H9 (cell line): ENCODE measurements at regions not wholly inside any gene's neighbourhood (a gene's known extent, or its start where the extent isn't known, plus 50 kb on each side); places are given as distances from the start of the nearest gene placed in this dataset.

ENCODE experiments used
- DNase-seq: peaks from one replicate; pipeline ENCODE4 v3.0.0-alpha.2; 2017
- H2AFZ ChIP-seq: one replicate; pipeline ENCODE4 v1.6.1; 2013; ENCODE audit warnings: mild to moderate bottlenecking, low read length, control low read depth, moderate library complexity
- H2AK5ac ChIP-seq: 2 replicates; pipeline ENCODE4 v1.6.1; 2013; ENCODE audit warnings: low read length, control low read depth, mixed read lengths; ENCODE audit not compliant: insufficient read length
- H2BK120ac ChIP-seq: one replicate; pipeline ENCODE4 v1.6.1; 2013; ENCODE audit warnings: low read depth, mild to moderate bottlenecking, low read length, control low read depth, inconsistent platforms; ENCODE audit not compliant: poor library complexity, severe bottlenecking
- H2BK12ac ChIP-seq: 2 replicates; pipeline ENCODE4 v1.6.1; 2013; ENCODE audit warnings: low read length, control low read depth, mixed read lengths, low read depth; ENCODE audit not compliant: insufficient read length
- H2BK15ac ChIP-seq: 2 replicates; pipeline ENCODE4 v1.6.1; 2013; ENCODE audit warnings: low read depth, low read length, control low read depth
- H2BK20ac ChIP-seq: one replicate; pipeline ENCODE4 v1.6.1; 2013; ENCODE audit warnings: low read depth, mild to moderate bottlenecking, low read length, control low read depth, inconsistent platforms; ENCODE audit not compliant: poor library complexity, severe bottlenecking
- H2BK5ac ChIP-seq: 2 replicates; pipeline ENCODE4 v1.6.1; 2013; ENCODE audit warnings: low read length, control low read depth, mixed read lengths; ENCODE audit not compliant: insufficient read length
- H3K14ac ChIP-seq: 2 replicates; pipeline ENCODE4 v1.6.1; 2013; ENCODE audit warnings: low read length, control low read depth; ENCODE audit not compliant: insufficient read depth
- H3K18ac ChIP-seq: 2 replicates; pipeline ENCODE4 v1.6.1; 2013; ENCODE audit warnings: low read depth, mild to moderate bottlenecking, mixed read lengths, low read length, control low read depth; ENCODE audit not compliant: insufficient read length
- H3K23ac ChIP-seq: 2 replicates; pipeline ENCODE4 v1.6.1; 2013; ENCODE audit warnings: low read length, control low read depth, mixed read lengths, low read depth; ENCODE audit not compliant: insufficient read length
- H3K23me2 ChIP-seq: 2 replicates; pipeline ENCODE4 v1.6.1; 2013; ENCODE audit warnings: low read depth, mild to moderate bottlenecking, mixed read lengths, low read length, control low read depth; ENCODE audit not compliant: insufficient read length, poor library complexity, severe bottlenecking
- H3K27ac ChIP-seq: 2 replicates; pipeline ENCODE4 v1.5.1; 2013; ENCODE audit warnings: low read length, control low read depth, mixed read lengths, low read depth; ENCODE audit not compliant: insufficient read length
- H3K27me3 ChIP-seq: 2 replicates; pipeline ENCODE4 v1.6.1; 2013; ENCODE audit warnings: low read length, control low read depth, inconsistent platforms; ENCODE audit not compliant: insufficient read depth
- H3K4ac ChIP-seq: 2 replicates; pipeline ENCODE4 v1.6.1; 2013; ENCODE audit warnings: low read depth, mild to moderate bottlenecking, control low read depth, inconsistent platforms, low read length, moderate library complexity
- H3K4me1 ChIP-seq: 2 replicates; pipeline ENCODE4 v1.6.1; 2013; ENCODE audit warnings: low read length, control low read depth, inconsistent platforms; ENCODE audit not compliant: insufficient read depth
- H3K4me2 ChIP-seq: 2 replicates; pipeline ENCODE4 v1.6.1; 2013; ENCODE audit warnings: low read length, control low read depth, mixed read lengths; ENCODE audit not compliant: insufficient read length, insufficient read depth
- H3K56ac ChIP-seq: 2 replicates; pipeline ENCODE4 v1.6.1; 2013; ENCODE audit warnings: low read depth, mild to moderate bottlenecking, mixed read lengths, low read length, control low read depth; ENCODE audit not compliant: insufficient read length
- H3K79me1 ChIP-seq: 2 replicates; pipeline ENCODE4 v1.6.1; 2013; ENCODE audit warnings: low read depth, mild to moderate bottlenecking, moderate library complexity, low read length, control low read depth, inconsistent platforms; ENCODE audit not compliant: insufficient read depth, poor library complexity, severe bottlenecking
- H3K79me2 ChIP-seq: 2 replicates; pipeline ENCODE4 v1.6.1; 2013; ENCODE audit warnings: low read length, control low read depth, inconsistent platforms; ENCODE audit not compliant: insufficient read depth
- H3K9ac ChIP-seq: 2 replicates; pipeline ENCODE4 v1.6.1; 2013; ENCODE audit warnings: low read length, control low read depth, mixed read lengths; ENCODE audit not compliant: insufficient read length; ENCODE audit errors: extremely low read depth
- H3K9me3 ChIP-seq: one replicate; pipeline ENCODE4 v1.6.1; 2013; ENCODE audit warnings: low read depth, low read length, inconsistent platforms; ENCODE audit not compliant: control insufficient read depth
- H3T11ph ChIP-seq: one replicate; pipeline ENCODE4 v1.6.1; 2013; ENCODE audit warnings: mild to moderate bottlenecking, low read length, control low read depth, inconsistent platforms
- H4K20me1 ChIP-seq: one replicate; pipeline ENCODE4 v1.6.1; 2013; ENCODE audit not compliant: control insufficient read depth, insufficient read length, insufficient read depth
- H4K5ac ChIP-seq: 2 replicates; pipeline ENCODE4 v1.6.1; 2013; ENCODE audit warnings: low read depth, mild to moderate bottlenecking, mixed read lengths, low read length, control low read depth; ENCODE audit not compliant: insufficient read length
- H4K8ac ChIP-seq: replicated peaks from 2 replicates; pipeline ENCODE4 v1.6.1; 2013; ENCODE audit warnings: low read length, control low read depth, mixed read lengths, low read depth; ENCODE audit not compliant: insufficient read length
- H4K91ac ChIP-seq: 2 replicates; pipeline ENCODE4 v1.6.1; 2013; ENCODE audit warnings: low read depth, mild to moderate bottlenecking, moderate library complexity, mixed read lengths, low read length, control low read depth; ENCODE audit not compliant: insufficient read length
- H3K27ac Mint-ChIP-seq, 3 experiments: 2 replicates in 2 of 3; 3 replicates in 1 of 3; pipeline ENCODE4 v1.8.0; 2020 to 2021; ENCODE audit warnings: mixed read lengths in 3 of 3, mild to moderate bottlenecking in 1 of 3, moderate library complexity in 1 of 3
- H3K27me3 Mint-ChIP-seq: 2 replicates; pipeline ENCODE4 v1.8.0; 2021; ENCODE audit warnings: low read depth, mild to moderate bottlenecking, moderate library complexity, mixed read lengths
- H3K36me3 Mint-ChIP-seq, 3 experiments: 2 replicates in 2 of 3; 3 replicates in 1 of 3; pipeline ENCODE4 v1.8.0; 2020 to 2021; ENCODE audit warnings: low read depth in 3 of 3, mixed read lengths in 3 of 3; ENCODE audit not compliant: insufficient read depth in 1 of 3
- H3K4me1 Mint-ChIP-seq, 2 experiments: 2 replicates each; pipeline ENCODE4 v1.8.0; 2020; ENCODE audit warnings: mixed read lengths in 2 of 2
- H3K4me3 Mint-ChIP-seq, 2 experiments: 2 replicates in 1 of 2; 3 replicates in 1 of 2; pipeline ENCODE4 v1.8.0; 2020 to 2021; ENCODE audit warnings: mild to moderate bottlenecking in 2 of 2, mixed read lengths in 2 of 2, moderate library complexity in 1 of 2
- H3K9me3 Mint-ChIP-seq, 2 experiments: 2 replicates in 1 of 2; 3 replicates in 1 of 2; pipeline ENCODE4 v1.8.0; 2020; ENCODE audit warnings: mild to moderate bottlenecking in 2 of 2, mixed read lengths in 2 of 2, moderate library complexity in 1 of 2
- CTCF ChIP-seq: fragments of 200-600 bp; sonication (generic); conservative IDR thresholded peaks from 3 replicates; pipeline ENCODE4 v1.8.0; 2021; ENCODE audit warnings: antibody characterized with exemption, mild to moderate bottlenecking
- WGBS: extraction: QIAGEN DNeasy Blood & Tissue Kit; methylation state at CpG from one replicate; pipeline ENCODE4 v1.1.7; 2013; ENCODE audit warnings: missing lambda C conversion rate, low lambda C conversion rate, mixed read lengths; ENCODE audit not compliant: insufficient read length; ENCODE audit errors: extremely low coverage; 5-methylcytosine and 5-hydroxymethylcytosine counted together

DNA sequence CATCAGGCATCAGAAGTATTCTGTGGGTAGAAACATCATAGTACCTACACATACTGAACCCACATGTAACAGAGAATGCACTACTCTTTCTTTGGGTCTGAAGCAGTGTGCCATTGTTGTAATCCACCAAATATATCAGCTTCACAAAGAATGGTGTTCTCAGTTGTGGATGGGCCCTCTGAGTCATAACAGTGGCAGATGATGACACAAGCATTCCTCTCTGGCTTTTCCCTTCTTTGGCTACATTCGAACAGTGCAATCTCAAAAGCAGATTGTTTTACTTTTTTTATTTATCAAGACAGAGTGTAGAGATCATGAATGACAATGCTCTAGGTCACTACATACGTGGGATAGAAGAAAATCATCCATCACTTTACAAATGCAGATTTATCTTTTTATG, 247.2 kb upstream of the EPHA5 start:
- no peak for DNase-seq
- Histone ChIP-seq H3K9ac (no peak overlapping the region), H4K5ac (no peak overlapping the region), H3K79me1 (no peaks in the 10 kb centered on the region), H4K91ac (no peak overlapping the region), H2AFZ (no peak overlapping the region), H4K8ac (no peak overlapping the region), H3K18ac (no peak overlapping the region), H3K14ac (no peak overlapping the region), H3K4me2 (no peak overlapping the region), H3K27me3 (no peaks in the 10 kb centered on the region), H3K27ac (no peak overlapping the region), H3K4me1 (peaks cover 6% of the 10 kb centered on the region; the same call in 1 of the 2 replicates), H3K56ac (no peak overlapping the region), H3K23me2 (no peaks in the 10 kb centered on the region), H2BK15ac (no peak overlapping the region), H2BK12ac (no peak overlapping the region), H4K20me1 (no peaks in the 10 kb centered on the region), H2AK5ac (no peak overlapping the region), H2BK5ac (no peak overlapping the region), H2BK120ac (no peak overlapping the region), H3K79me2 (no peaks in the 10 kb centered on the region), H3K4ac (no peak overlapping the region), H2BK20ac (no peak overlapping the region), H3K23ac (no peak overlapping the region), H3K9me3 (no peaks in the 10 kb centered on the region), H3T11ph (no peak overlapping the region)
- WGBS = no CpG with 5 or more reads among the region's 2 CpGs
- H3K4me3 Mint-ChIP-seq = no peak overlapping the region
- no peak overlapping the region for H3K27ac Mint-ChIP-seq
- peaks cover 0 to 12% (median 1%) of the 10 kb centered on the region in 3 experiments; a peak in 3 of 7 replicates for H3K36me3 Mint-ChIP-seq
- H3K9me3 Mint-ChIP-seq = peaks cover 0 to 2% of the 10 kb centered on the region in 2 experiments; a peak in 2 of 5 replicates
- peaks cover 12 to 17% of the 10 kb centered on the region in 2 experiments for H3K4me1 Mint-ChIP-seq
- TF ChIP-seq CTCF = no peak
- no peaks in the 10 kb centered on the region for H3K27me3 Mint-ChIP-seq
